ENCODE measurements at regions not wholly inside any gene's neighbourhood (a gene's known extent, or its start where the extent isn't known, plus 50 kb on each side); places are given as distances from the start of the nearest gene placed in this dataset.
"Not testable (repeated sequence)": the region's sequence is repeated elsewhere in the genome, so short reads cannot be mapped to it uniquely, and the experiment has no call there.

GRCh38 chr10:3923033-3923432 is 138.0 kb upstream of the KLF6 start:
- FAIRE-seq: peak; percentile 53
- H3K9me3 ChIP-seq (ENCODE audit: control insufficient read depth, low read depth, low read length): peaks cover 4% of the 10 kb centered on the region
- H3K36me3 ChIP-seq (ENCODE audit: control insufficient read depth in 2 of 2, extremely low read depth in 1 of 2, insufficient read depth in 2 of 2, low read length in 2 of 2): peaks cover 8 to 28% of the 10 kb centered on the region in 2 experiments
- H3K79me2 ChIP-seq (ENCODE audit: control insufficient read depth, insufficient read depth, low read length): peaks cover 30% of the 10 kb centered on the region
- dilution Hi-C loops (cut with MboI; ENCODE audit: extremely low pct_ligation_motif_present, low sequenced_read_pairs): no loop called here
- H2AFZ ChIP-seq (ENCODE audit: control insufficient read depth, low read length): no peak overlapping the region
- peak overlapping the region; percentile 88 for H3K27ac ChIP-seq (ENCODE audit: control insufficient read depth, insufficient read depth, low read length)
- no peaks in the 10 kb centered on the region for H3K27me3 ChIP-seq (ENCODE audit: control insufficient read depth, extremely low read depth, insufficient read depth, low read length)
- H4K20me1 ChIP-seq (ENCODE audit: control insufficient read depth, extremely low read depth, insufficient read depth, low read length): no peaks in the 10 kb centered on the region
- H3K4me1 ChIP-seq (ENCODE audit: control insufficient read depth, extremely low read depth, insufficient read depth, low read length): peaks cover 22% of the 10 kb centered on the region
- TF ChIP-seq, protein P1, sequence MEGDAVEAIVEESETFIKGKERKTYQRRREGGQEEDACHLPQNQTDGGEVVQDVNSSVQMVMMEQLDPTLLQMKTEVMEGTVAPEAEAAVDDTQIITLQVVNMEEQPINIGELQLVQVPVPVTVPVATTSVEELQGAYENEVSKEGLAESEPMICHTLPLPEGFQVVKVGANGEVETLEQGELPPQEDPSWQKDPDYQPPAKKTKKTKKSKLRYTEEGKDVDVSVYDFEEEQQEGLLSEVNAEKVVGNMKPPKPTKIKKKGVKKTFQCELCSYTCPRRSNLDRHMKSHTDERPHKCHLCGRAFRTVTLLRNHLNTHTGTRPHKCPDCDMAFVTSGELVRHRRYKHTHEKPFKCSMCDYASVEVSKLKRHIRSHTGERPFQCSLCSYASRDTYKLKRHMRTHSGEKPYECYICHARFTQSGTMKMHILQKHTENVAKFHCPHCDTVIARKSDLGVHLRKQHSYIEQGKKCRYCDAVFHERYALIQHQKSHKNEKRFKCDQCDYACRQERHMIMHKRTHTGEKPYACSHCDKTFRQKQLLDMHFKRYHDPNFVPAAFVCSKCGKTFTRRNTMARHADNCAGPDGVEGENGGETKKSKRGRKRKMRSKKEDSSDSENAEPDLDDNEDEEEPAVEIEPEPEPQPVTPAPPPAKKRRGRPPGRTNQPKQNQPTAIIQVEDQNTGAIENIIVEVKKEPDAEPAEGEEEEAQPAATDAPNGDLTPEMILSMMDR (optimal IDR thresholded peaks at IDR 0.05 in 1 of 3, IDR thresholded peaks at IDR 0.05 in 1 of 3, conservative IDR thresholded peaks at IDR 0.05 in 1 of 3; ENCODE audit: extremely low read depth in 1 of 3, insufficient read depth in 2 of 3, low read length in 3 of 3): no peak
- TF ChIP-seq EZH2 (IDR thresholded peaks at IDR 0.05; ENCODE audit: low read length): no peak
- no peak for DNase-seq (ENCODE audit: low read depth, low spot score)
- no peak overlapping the region for H3K4me3 ChIP-seq (ENCODE audit: control insufficient read depth in 2 of 3, extremely low read depth in 1 of 3, insufficient read depth in 2 of 3, low read depth in 1 of 3, low read length in 3 of 3)
- H3K9ac ChIP-seq (ENCODE audit: control insufficient read depth, extremely low read depth, insufficient read depth, low read length): no peak overlapping the region
- no peak overlapping the region for H3K4me2 ChIP-seq (ENCODE audit: control insufficient read depth, extremely low read depth, insufficient read depth, low read depth, low read length)
- no peaks in the 10 kb centered on the region for H3K9me1 ChIP-seq (ENCODE audit: control insufficient read depth, extremely low read depth, insufficient read depth, low read length)

GRCh38 chr10:3919709-3920308 is 134.8 kb upstream of the KLF6 start:
- FAIRE-seq: no peak
- Histone ChIP-seq H3K27me3 (ENCODE audit: control insufficient read depth, extremely low read depth, insufficient read depth, low read length) (no peaks in the 10 kb centered on the region), H3K9ac (ENCODE audit: control insufficient read depth, extremely low read depth, insufficient read depth, low read length) (no peak overlapping the region), H3K27ac (ENCODE audit: control insufficient read depth, insufficient read depth, low read length) (peak overlapping the region; percentile 11), H3K9me1 (ENCODE audit: control insufficient read depth, extremely low read depth, insufficient read depth, low read length) (no peaks in the 10 kb centered on the region), H2AFZ (ENCODE audit: control insufficient read depth, low read length) (no peak overlapping the region), H3K9me3 (ENCODE audit: control insufficient read depth, low read depth, low read length) (peaks cover 4% of the 10 kb centered on the region), H3K79me2 (ENCODE audit: control insufficient read depth, insufficient read depth, low read length) (peaks cover 43% of the 10 kb centered on the region), H3K4me3 (ENCODE audit: control insufficient read depth in 2 of 3, extremely low read depth in 1 of 3, insufficient read depth in 2 of 3, low read depth in 1 of 3, low read length in 3 of 3) (no peak overlapping the region), H4K20me1 (ENCODE audit: control insufficient read depth, extremely low read depth, insufficient read depth, low read length) (no peaks in the 10 kb centered on the region), H3K4me2 (ENCODE audit: control insufficient read depth, extremely low read depth, insufficient read depth, low read depth, low read length) (no peak overlapping the region), H3K36me3 (ENCODE audit: control insufficient read depth in 2 of 2, extremely low read depth in 1 of 2, insufficient read depth in 2 of 2, low read length in 2 of 2) (peaks cover 4 to 11% of the 10 kb centered on the region in 2 experiments), H3K4me1 (ENCODE audit: control insufficient read depth, extremely low read depth, insufficient read depth, low read length) (peaks cover 15% of the 10 kb centered on the region)
- dilution Hi-C loops (cut with MboI; ENCODE audit: extremely low pct_ligation_motif_present, low sequenced_read_pairs): no loop called here
- no peak for DNase-seq (ENCODE audit: low read depth, low spot score)
- TF ChIP-seq, protein P1 (optimal IDR thresholded peaks at IDR 0.05 in 1 of 3, IDR thresholded peaks at IDR 0.05 in 1 of 3, conservative IDR thresholded peaks at IDR 0.05 in 1 of 3; ENCODE audit: extremely low read depth in 1 of 3, insufficient read depth in 2 of 3, low read length in 3 of 3): no peak
- no peak for TF ChIP-seq EZH2 (IDR thresholded peaks at IDR 0.05; ENCODE audit: low read length)

DNA sequence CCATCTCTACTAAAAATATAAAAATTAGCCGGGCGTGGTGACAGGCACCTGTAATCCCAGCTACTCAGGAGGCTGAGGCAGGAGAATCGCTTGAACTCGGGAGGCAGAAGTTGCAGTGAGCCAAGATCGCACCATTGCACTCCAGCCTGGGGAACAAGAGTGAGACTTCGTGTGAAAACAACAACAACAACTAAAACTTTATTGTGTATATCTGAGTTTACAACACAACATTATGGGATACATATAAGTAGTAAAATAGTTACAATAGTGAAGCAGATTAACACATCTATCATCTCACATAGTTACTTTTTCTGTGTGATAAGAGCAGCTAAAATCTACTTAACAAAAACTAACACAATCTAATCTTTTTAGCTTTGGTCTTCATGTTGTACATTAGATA is 132.4 kb upstream of the KLF6 start:
- H3K9ac ChIP-seq (ENCODE audit: control insufficient read depth, extremely low read depth, insufficient read depth, low read length); H3K4me2 ChIP-seq (ENCODE audit: control insufficient read depth, extremely low read depth, insufficient read depth, low read depth, low read length); H2AFZ ChIP-seq (ENCODE audit: control insufficient read depth, low read length); H3K4me3 ChIP-seq (ENCODE audit: control insufficient read depth in 2 of 3, extremely low read depth in 1 of 3, insufficient read depth in 2 of 3, low read depth in 1 of 3, low read length in 3 of 3); FAIRE-seq; H3K9me3 ChIP-seq (ENCODE audit: control insufficient read depth, low read depth, low read length); H3K27me3 ChIP-seq (ENCODE audit: control insufficient read depth, extremely low read depth, insufficient read depth, low read length); dilution Hi-C loops (cut with MboI; ENCODE audit: extremely low pct_ligation_motif_present, low sequenced_read_pairs); H3K27ac ChIP-seq (ENCODE audit: control insufficient read depth, insufficient read depth, low read length); H4K20me1 ChIP-seq (ENCODE audit: control insufficient read depth, extremely low read depth, insufficient read depth, low read length); H3K9me1 ChIP-seq (ENCODE audit: control insufficient read depth, extremely low read depth, insufficient read depth, low read length); DNase-seq (ENCODE audit: low read depth, low spot score): not testable (repeated sequence)
- Histone ChIP-seq H3K36me3 (ENCODE audit: control insufficient read depth in 2 of 2, extremely low read depth in 1 of 2, insufficient read depth in 2 of 2, low read length in 2 of 2) (peaks cover 7 to 18% of the 10 kb centered on the region in 2 experiments), H3K79me2 (ENCODE audit: control insufficient read depth, insufficient read depth, low read length) (peaks cover 64% of the 10 kb centered on the region), H3K4me1 (ENCODE audit: control insufficient read depth, extremely low read depth, insufficient read depth, low read length) (peaks cover 24% of the 10 kb centered on the region)

Data from keratinocyte (primary cell).